ENCODE measurements at regions not wholly inside any gene's neighbourhood (a gene's known extent, or its start where the extent isn't known, plus 50 kb on each side); places are given as distances from the start of the nearest gene placed in this dataset.

DNA sequence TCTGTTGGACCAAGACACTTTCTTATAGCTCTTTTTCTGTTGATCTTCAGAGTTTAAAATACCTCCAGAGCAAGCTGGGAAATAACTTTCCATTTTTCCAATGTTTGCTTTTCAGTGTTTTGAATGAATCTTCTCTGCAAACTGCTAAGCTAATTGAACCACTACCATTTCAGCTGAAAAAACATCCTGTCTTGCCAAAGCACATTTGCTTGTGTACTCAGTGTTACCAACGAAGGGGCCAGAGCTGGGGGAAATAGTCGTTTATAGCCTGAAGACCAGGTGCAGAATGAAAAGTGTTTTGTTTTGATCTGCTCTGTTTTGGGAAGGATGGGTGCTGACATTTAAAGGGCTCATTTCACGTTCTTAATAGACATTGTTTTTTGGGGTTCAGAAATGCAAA lies 88.4 kb upstream of the CLNK start:
- intact Hi-C loops (cut with DNase I; ENCODE audit: low total_unique reads), result no loop called here

DNA sequence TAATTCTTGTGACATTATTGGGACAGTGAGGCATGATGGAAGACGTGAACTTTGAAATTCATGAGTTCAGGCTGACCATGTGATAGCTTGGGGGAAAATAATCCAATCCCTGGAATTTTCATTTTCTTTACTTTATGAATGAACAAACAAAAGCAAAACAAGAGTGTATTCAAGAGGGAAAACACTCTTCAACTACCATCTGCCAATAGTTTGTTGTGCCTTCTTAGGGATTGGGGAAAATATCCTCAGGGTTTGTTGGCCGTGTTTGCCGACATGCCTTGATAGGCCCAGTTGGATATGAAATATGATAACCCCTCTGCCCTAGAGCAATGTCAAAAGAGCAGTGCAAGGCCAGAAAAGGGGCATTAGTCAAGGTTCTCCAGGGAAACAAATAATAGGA lies 80.8 kb upstream of the CLNK start:
- H3K27me3 ChIP-seq (replicated peaks in 1 of 7), result no peaks in the 10 kb centered on the region
- WGBS, 5 donors, result 75 to 95% (median 92%) methylated on average over 3 of the region's 3 CpGs
- H3K27ac ChIP-seq, result no peak overlapping the region
- intact Hi-C loops (cut with DNase I; ENCODE audit: low total_unique reads), result no loop called here
- peaks cover 0 to 9% (median 6%) of the 10 kb centered on the region in 8 donors for H3K9me3 ChIP-seq
- no peaks in the 10 kb centered on the region for H3K4me1 ChIP-seq
- H3K36me3 ChIP-seq, result no peaks in the 10 kb centered on the region
- TF ChIP-seq, protein P1, sequence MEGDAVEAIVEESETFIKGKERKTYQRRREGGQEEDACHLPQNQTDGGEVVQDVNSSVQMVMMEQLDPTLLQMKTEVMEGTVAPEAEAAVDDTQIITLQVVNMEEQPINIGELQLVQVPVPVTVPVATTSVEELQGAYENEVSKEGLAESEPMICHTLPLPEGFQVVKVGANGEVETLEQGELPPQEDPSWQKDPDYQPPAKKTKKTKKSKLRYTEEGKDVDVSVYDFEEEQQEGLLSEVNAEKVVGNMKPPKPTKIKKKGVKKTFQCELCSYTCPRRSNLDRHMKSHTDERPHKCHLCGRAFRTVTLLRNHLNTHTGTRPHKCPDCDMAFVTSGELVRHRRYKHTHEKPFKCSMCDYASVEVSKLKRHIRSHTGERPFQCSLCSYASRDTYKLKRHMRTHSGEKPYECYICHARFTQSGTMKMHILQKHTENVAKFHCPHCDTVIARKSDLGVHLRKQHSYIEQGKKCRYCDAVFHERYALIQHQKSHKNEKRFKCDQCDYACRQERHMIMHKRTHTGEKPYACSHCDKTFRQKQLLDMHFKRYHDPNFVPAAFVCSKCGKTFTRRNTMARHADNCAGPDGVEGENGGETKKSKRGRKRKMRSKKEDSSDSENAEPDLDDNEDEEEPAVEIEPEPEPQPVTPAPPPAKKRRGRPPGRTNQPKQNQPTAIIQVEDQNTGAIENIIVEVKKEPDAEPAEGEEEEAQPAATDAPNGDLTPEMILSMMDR (IDR thresholded peaks at IDR 0.05 in 8 of 11, conservative IDR thresholded peaks at IDR 0.05 in 3 of 11), result no peak
- TF ChIP-seq POLR2A (IDR thresholded peaks at IDR 0.05) (no peak), POLR2AphosphoS5 (IDR thresholded peaks at IDR 0.05) (no peak)
- no peak for DNase-seq
- H3K4me3 ChIP-seq, result no peak overlapping the region

More for the DNA sequence above, 88.4 kb upstream of the CLNK start:
- Histone ChIP-seq H3K4me1 (no peaks in the 10 kb centered on the region), H3K27me3 (replicated peaks in 1 of 7) (no peaks in the 10 kb centered on the region), H3K4me3 (no peak overlapping the region), H3K27ac (no peak overlapping the region), H3K9me3 (peaks cover 0 to 3% (median 0%) of the 10 kb centered on the region in 8 donors), H3K36me3 (no peaks in the 10 kb centered on the region)
- 48 to 66% (median 58%) methylated on average over 3 of the region's 3 CpGs for WGBS, 5 donors
- TF ChIP-seq POLR2A (IDR thresholded peaks at IDR 0.05), result no peak
- TF ChIP-seq, protein P1 (IDR thresholded peaks at IDR 0.05 in 8 of 11, conservative IDR thresholded peaks at IDR 0.05 in 3 of 11), result no peak
- no peak for TF ChIP-seq POLR2AphosphoS5 (IDR thresholded peaks at IDR 0.05)
- DNase-seq, result no peak

GRCh38 chr4:10762561-10762960 lies 78.0 kb upstream of the CLNK start:
- intact Hi-C loops (cut with DNase I; ENCODE audit: low total_unique reads), result no loop called here
- 81 to 95% (median 87%) methylated on average over 4 of the region's 4 CpGs for WGBS, 5 donors
- Histone ChIP-seq H3K36me3 (no peaks in the 10 kb centered on the region), H3K27me3 (replicated peaks in 1 of 7) (no peaks in the 10 kb centered on the region), H3K4me3 (no peak overlapping the region), H3K4me1 (no peaks in the 10 kb centered on the region), H3K27ac (no peak overlapping the region), H3K9me3 (peaks cover 0 to 9% (median 6%) of the 10 kb centered on the region in 8 donors)
- DNase-seq, result no peak
- TF ChIP-seq, protein P1 (IDR thresholded peaks at IDR 0.05 in 8 of 11, conservative IDR thresholded peaks at IDR 0.05 in 3 of 11), result no peak

- Histone ChIP-seq H3K36me3 (no peaks in the 10 kb centered on the region), H3K27ac (no peak overlapping the region), H3K9me3 (peaks cover 0 to 9% (median 6%) of the 10 kb centered on the region in 8 donors), H3K4me3 (no peak overlapping the region), H3K27me3 (replicated peaks in 1 of 7) (no peaks in the 10 kb centered on the region), H3K4me1 (no peaks in the 10 kb centered on the region)
- TF ChIP-seq, protein P1 (IDR thresholded peaks at IDR 0.05 in 8 of 11, conservative IDR thresholded peaks at IDR 0.05 in 3 of 11), result no peak
- TF ChIP-seq POLR2A (IDR thresholded peaks at IDR 0.05) (no peak), POLR2AphosphoS5 (IDR thresholded peaks at IDR 0.05) (no peak)
- DNase-seq, result no peak
- intact Hi-C loops (cut with DNase I; ENCODE audit: low total_unique reads), result no loop called here
- WGBS, 5 donors, result 77 to 90% (median 89%) methylated on average over 1 of the region's 1 CpG
Observed at GRCh38 chr4:10761903-10762302, 77.3 kb upstream of the CLNK start.
